ENCODE measurements at regions not wholly inside any gene's neighbourhood (a gene's known extent, or its start where the extent isn't known, plus 50 kb on each side); places are given as distances from the start of the nearest gene placed in this dataset.

DNA sequence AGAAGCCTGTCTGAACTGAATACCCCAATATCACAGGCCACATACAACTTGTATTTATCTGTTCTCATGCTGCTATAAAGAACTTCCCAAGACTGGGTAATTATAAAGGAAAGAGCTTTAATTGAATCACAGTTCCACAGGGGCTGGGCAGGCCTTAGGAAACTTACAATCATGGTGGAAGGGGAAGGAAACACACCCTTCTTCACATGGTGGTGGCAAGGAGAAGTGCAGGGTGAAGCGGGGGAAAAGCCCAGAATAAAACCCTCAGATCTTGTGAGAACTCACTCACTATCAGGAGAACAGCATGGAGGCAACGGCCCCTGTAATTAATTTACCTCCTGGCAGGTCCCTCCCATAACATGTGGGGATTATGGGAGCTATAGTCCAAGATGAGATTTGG is 50.3 kb upstream of the FNDC1 start:
- DNase-seq (ENCODE audit: low spot score): no peak
- in situ Hi-C loops (cut with MboI; ENCODE audit: low sequenced_read_pairs, unreplicated experiment): loop anchor here (25.0 kb wide), 2 partner anchors 407 to 907 kb away; no protein-coding TSS in a partner anchor
- TF ChIP-seq, protein P1, sequence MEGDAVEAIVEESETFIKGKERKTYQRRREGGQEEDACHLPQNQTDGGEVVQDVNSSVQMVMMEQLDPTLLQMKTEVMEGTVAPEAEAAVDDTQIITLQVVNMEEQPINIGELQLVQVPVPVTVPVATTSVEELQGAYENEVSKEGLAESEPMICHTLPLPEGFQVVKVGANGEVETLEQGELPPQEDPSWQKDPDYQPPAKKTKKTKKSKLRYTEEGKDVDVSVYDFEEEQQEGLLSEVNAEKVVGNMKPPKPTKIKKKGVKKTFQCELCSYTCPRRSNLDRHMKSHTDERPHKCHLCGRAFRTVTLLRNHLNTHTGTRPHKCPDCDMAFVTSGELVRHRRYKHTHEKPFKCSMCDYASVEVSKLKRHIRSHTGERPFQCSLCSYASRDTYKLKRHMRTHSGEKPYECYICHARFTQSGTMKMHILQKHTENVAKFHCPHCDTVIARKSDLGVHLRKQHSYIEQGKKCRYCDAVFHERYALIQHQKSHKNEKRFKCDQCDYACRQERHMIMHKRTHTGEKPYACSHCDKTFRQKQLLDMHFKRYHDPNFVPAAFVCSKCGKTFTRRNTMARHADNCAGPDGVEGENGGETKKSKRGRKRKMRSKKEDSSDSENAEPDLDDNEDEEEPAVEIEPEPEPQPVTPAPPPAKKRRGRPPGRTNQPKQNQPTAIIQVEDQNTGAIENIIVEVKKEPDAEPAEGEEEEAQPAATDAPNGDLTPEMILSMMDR (IDR thresholded peaks at IDR 0.05; ENCODE audit: borderline replicate concordance, control extremely low read depth, extremely low read depth, insufficient read depth, missing control alignments): no peak

DNA sequence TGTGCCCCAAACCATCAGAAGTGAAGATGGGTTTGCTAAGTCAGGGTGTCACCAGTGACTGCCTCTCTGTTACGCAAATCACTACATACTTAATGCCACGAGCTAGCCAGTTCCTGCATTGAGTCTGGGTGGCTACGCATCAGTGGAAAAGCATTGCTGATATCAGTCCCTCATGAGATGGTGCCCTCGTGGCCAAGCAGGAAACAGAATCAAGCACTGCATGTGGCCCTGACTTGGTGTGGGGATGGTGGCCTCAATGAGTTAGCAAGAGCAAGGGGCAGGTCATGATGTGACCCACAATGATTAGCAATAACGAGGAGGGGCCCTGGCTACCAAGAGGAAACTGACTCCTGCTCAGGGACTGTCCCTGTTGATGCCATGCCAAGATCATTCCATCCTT is 51.6 kb upstream of the FNDC1 start:
- TF ChIP-seq, protein P1 (IDR thresholded peaks at IDR 0.05; ENCODE audit: borderline replicate concordance, control extremely low read depth, extremely low read depth, insufficient read depth, missing control alignments): no peak
- DNase-seq (ENCODE audit: low spot score): no peak
- in situ Hi-C loops (cut with MboI; ENCODE audit: low sequenced_read_pairs, unreplicated experiment): loop anchor here (25.0 kb wide), 2 partner anchors 405 to 905 kb away; no protein-coding TSS in a partner anchor

DNA sequence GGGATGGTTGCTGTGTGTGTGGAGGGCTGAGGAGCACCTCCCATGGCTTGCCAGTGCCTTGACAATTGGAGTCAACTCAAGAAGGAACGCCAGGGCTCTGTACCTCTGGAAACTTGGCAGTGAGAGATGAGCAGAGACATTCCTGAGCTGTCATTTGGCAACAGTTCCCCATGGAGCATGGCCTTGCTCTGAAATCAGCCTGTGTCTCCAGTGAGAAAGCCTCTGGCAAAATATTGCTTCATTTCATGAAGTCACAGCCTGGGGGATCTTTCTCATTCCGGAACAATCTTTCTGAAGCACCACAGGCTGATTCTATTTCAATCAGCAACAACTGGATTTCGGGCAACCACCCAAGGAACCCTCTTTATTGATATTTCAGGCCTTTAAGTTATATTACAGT is 52.2 kb upstream of the FNDC1 start:
- in situ Hi-C loops (cut with MboI; ENCODE audit: low sequenced_read_pairs, unreplicated experiment): loop anchor here (25.0 kb wide), 2 partner anchors 405 to 905 kb away; no protein-coding TSS in a partner anchor
- TF ChIP-seq, protein P1 (IDR thresholded peaks at IDR 0.05; ENCODE audit: borderline replicate concordance, control extremely low read depth, extremely low read depth, insufficient read depth, missing control alignments): no peak
- no peak for DNase-seq (ENCODE audit: low spot score)

DNA sequence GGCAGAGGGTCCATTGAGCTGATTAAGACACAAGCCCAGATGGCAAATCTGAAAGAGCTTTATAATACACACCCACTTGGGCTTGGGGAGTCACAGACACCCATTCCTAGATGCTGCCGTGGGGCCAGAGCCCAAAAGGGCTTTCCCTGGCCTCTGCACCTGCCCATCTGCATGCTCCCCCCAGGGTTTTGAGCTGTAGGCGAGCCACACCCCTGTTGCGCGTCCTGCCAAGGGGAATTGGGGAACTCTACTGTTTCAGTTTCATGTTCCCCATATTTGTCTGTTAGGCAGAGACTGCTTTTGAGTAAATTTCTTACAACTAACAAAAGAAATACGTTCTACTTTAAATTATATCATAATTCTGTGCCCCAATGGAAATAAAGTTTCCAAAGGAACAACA is 52.9 kb upstream of the FNDC1 start:
- in situ Hi-C loops (cut with MboI; ENCODE audit: low sequenced_read_pairs, unreplicated experiment): loop anchor here (25.0 kb wide), 2 partner anchors 404 to 904 kb away; no protein-coding TSS in a partner anchor
- DNase-seq (ENCODE audit: low spot score): no peak
- TF ChIP-seq, protein P1 (IDR thresholded peaks at IDR 0.05; ENCODE audit: borderline replicate concordance, control extremely low read depth, extremely low read depth, insufficient read depth, missing control alignments): no peak

DNA sequence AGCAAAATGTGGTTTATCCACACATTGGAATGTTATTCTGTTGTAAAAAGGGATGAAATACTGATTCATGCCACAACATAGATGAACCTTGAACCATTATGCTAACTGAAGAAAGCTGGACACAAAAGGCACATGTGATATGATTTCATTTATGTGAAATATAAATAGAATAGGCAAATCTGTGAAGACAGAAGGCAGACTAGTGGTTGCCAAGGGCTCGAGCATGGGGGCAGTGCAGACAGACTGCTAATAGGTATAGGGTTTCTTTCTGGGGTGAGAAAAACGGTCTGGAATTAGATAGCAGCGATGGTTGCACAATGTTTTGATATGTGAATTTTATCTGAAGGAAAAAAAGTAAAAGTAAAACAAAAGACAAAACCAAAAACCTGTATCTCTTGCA is 54.6 kb upstream of the FNDC1 start:
- no peak for DNase-seq (ENCODE audit: low spot score)
- in situ Hi-C loops (cut with MboI; ENCODE audit: low sequenced_read_pairs, unreplicated experiment): loop anchor here (25.0 kb wide), 2 partner anchors 402 to 902 kb away; no protein-coding TSS in a partner anchor
- TF ChIP-seq, protein P1 (IDR thresholded peaks at IDR 0.05; ENCODE audit: borderline replicate concordance, control extremely low read depth, extremely low read depth, insufficient read depth, missing control alignments): no peak

DNA sequence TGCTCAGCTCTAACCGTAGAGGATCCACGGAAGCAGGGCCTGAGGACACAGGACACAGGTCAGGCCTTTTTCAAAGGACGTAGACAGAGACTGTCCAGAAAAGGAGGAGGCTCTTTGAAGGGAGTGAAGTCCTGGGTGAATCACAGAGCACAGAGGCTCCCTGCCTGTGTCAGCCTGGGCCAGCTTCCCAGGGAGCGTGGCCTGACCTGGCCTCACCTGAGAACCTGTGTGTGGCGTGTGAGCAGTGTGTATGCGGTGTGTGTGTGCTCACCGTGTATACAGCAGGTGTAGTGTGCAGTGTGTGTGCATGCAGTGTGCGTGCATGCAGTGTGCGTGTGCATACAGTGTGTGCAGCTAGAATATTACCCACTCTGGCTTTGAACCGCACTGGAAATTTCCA is 56.0 kb upstream of the FNDC1 start:
- in situ Hi-C loops (cut with MboI; ENCODE audit: low sequenced_read_pairs, unreplicated experiment): loop anchor here (25.0 kb wide), 2 partner anchors 401 to 901 kb away; no protein-coding TSS in a partner anchor
- TF ChIP-seq, protein P1 (IDR thresholded peaks at IDR 0.05; ENCODE audit: borderline replicate concordance, control extremely low read depth, extremely low read depth, insufficient read depth, missing control alignments): no peak
- DNase-seq (ENCODE audit: low spot score): no peak
